K562 (cell line): ENCODE measurements at regions not wholly inside any gene's neighbourhood (a gene's known extent, or its start where the extent isn't known, plus 50 kb on each side); places are given as distances from the start of the nearest gene placed in this dataset.

Source experiments
- ATAC-seq: fragments of 200-7000 bp; cut with Tn5 transposase; 3 replicates; pipeline ENCODE4 v1.9.1; 2020; ENCODE audit warnings: moderate library complexity
- BruUV-seq: library from RNA; stranded (reverse); fragments of 400-500 nt; replicated peaks from 2 replicates; lab custom pipeline; 2021; lab: Mats Ljungman, UMichigan
- CTCF ChIA-PET: fragments of 300-600 bp; formaldehyde crosslinking; extraction: SDS; loops from one replicate; lab custom pipeline; 2021; ENCODE audit warnings: low intra/inter-chr PET ratio; lab: Yijun Ruan, JAX
- POLR2A ChIA-PET: fragments of 300-600, 350-650 bp; sonication (Branson Sonifier 250); formaldehyde crosslinking; extraction: SDS; loops from one replicate; lab custom pipeline; 2021; ENCODE audit warnings: antibody characterized with exemption, inconsistent platforms; lab: Yijun Ruan, JAX
- DNase-seq, 4 experiments: peaks; one replicate each; pipeline versions ENCODE4 v3.0.0 to v3.0.0-alpha.2; 2011 to 2018; ENCODE audit warnings: low spot score in 3 of 4, mixed read lengths in 3 of 4; ENCODE audit errors: extremely low read depth in 1 of 4
- FAIRE-seq: peaks from 2 replicates; lab custom pipeline; 2011; peaks lifted over from hg19 to GRCh38; lab: Jason Lieb, UNC
- H2AFZ ChIP-seq: 2 replicates; pipeline ENCODE4 v1.6.0; 2011; ENCODE audit warnings: low read depth, low read length, control low read depth, inconsistent platforms
- H3K27ac ChIP-seq: fragments of 200-600 bp; 3 replicates; pipeline ENCODE4 v1.8.0; 2011; ENCODE audit warnings: low read depth, mild to moderate bottlenecking, control low read depth, inconsistent platforms, low read length, moderate library complexity, mixed read lengths; ENCODE audit errors: extremely low read depth
- H3K27me3 ChIP-seq, 2 experiments: fragments of 300-600 bp in 1 of 2; 2 replicates in 1 of 2; 3 replicates in 1 of 2; pipeline versions ENCODE4 v1.6.0 to v1.8.0; 2011; ENCODE audit warnings: inconsistent platforms in 2 of 2, low read length in 2 of 2, mild to moderate bottlenecking in 1 of 2, mixed read lengths in 1 of 2, moderate library complexity in 1 of 2; ENCODE audit not compliant: control insufficient read depth in 2 of 2, insufficient read depth in 2 of 2
- H3K36me3 ChIP-seq: fragments of 300-600 bp; 3 replicates; pipeline ENCODE4 v1.8.0; 2011; ENCODE audit warnings: mild to moderate bottlenecking, low read length, inconsistent platforms; ENCODE audit not compliant: control insufficient read depth, insufficient read depth
- H3K4me1 ChIP-seq, 2 experiments: fragments of 200-600 bp in 1 of 2; replicated peaks in 1 of 2; 2 replicates in 1 of 2; 3 replicates in 1 of 2; pipeline versions ENCODE4 v1.5.1 to v1.8.0; 2011; ENCODE audit warnings: inconsistent platforms in 2 of 2, low read length in 2 of 2, mild to moderate bottlenecking in 1 of 2, mixed read lengths in 1 of 2, moderate library complexity in 1 of 2; ENCODE audit not compliant: control insufficient read depth in 2 of 2, insufficient read depth in 2 of 2
- H3K4me2 ChIP-seq: 2 replicates; pipeline ENCODE4 v1.6.1; 2011; ENCODE audit warnings: low read length, control low read depth, inconsistent platforms, mixed read lengths; ENCODE audit not compliant: insufficient read depth
- H3K4me3 ChIP-seq: fragments of 200-600 bp; sonication (generic), shearing (Covaris generic); 2 replicates; pipeline ENCODE4 v1.5.1; 2016; ENCODE audit warnings: control low read depth, inconsistent platforms
- H3K79me2 ChIP-seq: fragments of 200-600 bp; 3 replicates; pipeline ENCODE4 v1.8.0; 2011; ENCODE audit warnings: low read length, inconsistent platforms; ENCODE audit not compliant: control insufficient read depth, insufficient read depth
- H3K9ac ChIP-seq, 2 experiments: 2 replicates each; pipeline versions ENCODE4 v1.6.0 to v1.6.1; 2011; ENCODE audit warnings: low read depth in 2 of 2, low read length in 2 of 2, control low read depth in 1 of 2, inconsistent platforms in 1 of 2, mild to moderate bottlenecking in 1 of 2, mixed read lengths in 1 of 2; ENCODE audit not compliant: insufficient read depth in 1 of 2
- H3K9me1 ChIP-seq: one replicate; pipeline ENCODE4 v1.6.0; 2011; ENCODE audit warnings: inconsistent platforms, mild to moderate bottlenecking, low read length, moderate library complexity; ENCODE audit not compliant: control insufficient read depth, insufficient read depth
- H3K9me3 ChIP-seq: replicated peaks from 2 replicates; pipeline ENCODE4 v1.5.1; 2011; ENCODE audit warnings: low read depth, low read length, inconsistent platforms; ENCODE audit not compliant: control insufficient read depth, insufficient read depth
- H4K20me1 ChIP-seq: replicated peaks from 2 replicates; pipeline ENCODE4 v1.6.1; 2011; ENCODE audit warnings: low read length, inconsistent platforms, mixed read lengths; ENCODE audit not compliant: control insufficient read depth, insufficient read depth
- CBX3 ChIP-seq, 2 experiments: IDR thresholded peaks; 1 replicate in 1 of 2; 2 replicates in 1 of 2; pipeline ENCODE4 v1.6.1; 2012; ENCODE audit warnings: inconsistent platforms in 2 of 2, low read length in 2 of 2, borderline replicate concordance in 1 of 2, control low read depth in 1 of 2
- CGGBP1 ChIP-seq: fragments of 250-450 bp; sonication (Bioruptor Pico); IDR thresholded peaks from 2 replicates; pipeline ENCODE4 v1.9.0; 2021; ENCODE audit warnings: mild to moderate bottlenecking
- DIDO1 ChIP-seq: fragments of 450-650 bp; IDR thresholded peaks from 2 replicates; pipeline ENCODE4 v1.6.1; 2016; ENCODE audit warnings: low read depth, missing biosample characterization, missing genetic modification characterization
- E2F5 ChIP-seq: sonication (generic); formaldehyde crosslinking; IDR thresholded peaks from 2 replicates; pipeline ENCODE4 v1.8.0; 2022; ENCODE audit warnings: mild to moderate bottlenecking, missing genetic modification reagents
- HMG20A ChIP-seq: fragments of 450-650 bp; formaldehyde crosslinking; conservative IDR thresholded peaks from 2 replicates; pipeline ENCODE4 v1.4.0; 2020; ENCODE audit warnings: mild to moderate bottlenecking, mixed read lengths
- JUNB ChIP-seq: fragments of 450-650 bp; formaldehyde crosslinking; conservative IDR thresholded peaks from 2 replicates; pipeline ENCODE4 v1.4.0; 2020; ENCODE audit warnings: mild to moderate bottlenecking
- PRDM10 ChIP-seq: fragments of 450-650 bp; IDR thresholded peaks from 2 replicates; pipeline ENCODE4 v1.6.1; 2018; ENCODE audit not compliant: partially characterized antibody
- ZNF263 ChIP-seq: sonication (generic); formaldehyde crosslinking; IDR thresholded peaks from 2 replicates; pipeline ENCODE4 v1.8.0; 2022; ENCODE audit warnings: mild to moderate bottlenecking, missing genetic modification reagents, borderline replicate concordance
- ZNF324 ChIP-seq: fragments of 250-450 bp; sonication (Bioruptor Pico); IDR thresholded peaks from 2 replicates; pipeline ENCODE4 v1.4.0; 2020; ENCODE audit warnings: mild to moderate bottlenecking
- WGBS: fragments of 100-300 bp; shearing (Covaris generic); methylation state at CpG from one replicate; pipeline ENCODE4 v1.1.6; 2016; ENCODE audit warnings: low coverage, mixed read lengths; ENCODE audit not compliant: insufficient coverage; ENCODE audit errors: missing lambda C conversion rate; 5-methylcytosine and 5-hydroxymethylcytosine counted together
- in situ Hi-C: fragments of 300-500 bp; cut with MboI; formaldehyde crosslinking; loops from 4 replicates; pipeline ENCODE4 v1.15.0; 2018; ENCODE audit warnings: inconsistent platforms, mixed read lengths
- intact Hi-C: fragments of 100-400 bp; cut with micrococcal nuclease; formaldehyde crosslinking; loops from 2 replicates; pipeline ENCODE4 v1.14.2; 2022

GRCh38 chr4:181964731-181965130 lies 278.5 kb upstream of the TENM3 start (continued):
- no peak for TF ChIP-seq PRDM10
- TF ChIP-seq ZNF324: no peak
- no peak for TF ChIP-seq E2F5 (CRISPR knock-in tag)
- no peak for TF ChIP-seq JUNB (CRISPR knock-in tag)
- no peak for TF ChIP-seq DIDO1 (tag)
- no peak for TF ChIP-seq ZNF263
- TF ChIP-seq, all 486 proteins: peak for 0

GRCh38 chr4:181966104-181966551 lies 277.1 kb upstream of the TENM3 start:
- in situ Hi-C loops: no loop called here

More at GRCh38 chr4:181966104-181966551, 277.1 kb upstream of the TENM3 start:
- Histone ChIP-seq H3K27ac (no peak overlapping the region), H3K4me3 (no peak overlapping the region), H3K4me1 (no peaks in the 10 kb centered on the region), H3K9me3 (no peaks in the 10 kb centered on the region), H3K4me2 (no peak overlapping the region), H2AFZ (no peak overlapping the region), H3K36me3 (no peaks in the 10 kb centered on the region), H3K9ac (no peak overlapping the region), H3K9me1 (no peaks in the 10 kb centered on the region), H4K20me1 (no peaks in the 10 kb centered on the region), H3K27me3 (no peaks in the 10 kb centered on the region), H3K79me2 (no peaks in the 10 kb centered on the region)
- CTCF ChIA-PET: no interaction called here
- FAIRE-seq (no peak), ATAC-seq (no peak), DNase-seq (no peak)
- TF ChIP-seq CBX3 (IDR thresholded peaks at IDR 0.05; ENCODE audit: borderline replicate concordance in 1 of 2, low read length in 2 of 2): no peak
- TF ChIP-seq CGGBP1: no peak
- no peak for TF ChIP-seq HMG20A (CRISPR knock-in tag)
- POLR2A ChIA-PET: no interaction called here
- intact Hi-C loops: no loop called here
- BruUV-seq: no TSS peak
- WGBS: 0% methylated on average over 1 of the region's 1 CpG
